ENCODE measurements at regions not wholly inside any gene's neighbourhood (a gene's known extent, or its start where the extent isn't known, plus 50 kb on each side); places are given as distances from the start of the nearest gene placed in this dataset.

DNA sequence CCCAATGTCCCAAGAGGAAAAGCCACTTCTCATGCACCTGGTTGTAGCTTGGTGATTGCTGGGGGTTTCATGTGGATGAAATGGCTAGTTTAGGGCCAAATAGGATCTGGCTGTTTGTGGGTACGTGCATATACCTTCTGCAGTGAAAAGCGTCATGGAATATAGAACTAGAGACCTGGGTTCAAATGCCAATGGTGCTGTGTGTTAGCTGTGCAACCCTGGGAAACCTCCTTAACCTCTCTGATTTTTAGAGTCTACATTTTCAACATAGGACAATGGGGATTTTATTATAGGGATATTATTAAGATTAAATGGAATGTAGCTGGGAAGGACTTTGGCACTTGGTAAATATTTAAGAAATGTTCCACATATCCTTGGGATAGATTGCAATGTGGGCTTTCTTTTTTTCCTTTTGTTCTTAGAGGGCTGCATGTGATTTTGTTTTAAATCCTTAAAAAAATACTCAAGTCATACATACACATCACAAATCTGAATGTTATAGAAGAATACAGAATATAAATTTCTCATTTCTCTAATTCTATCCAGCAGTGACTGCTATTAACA lies 112.6 kb upstream of the E2F8 start:
- TF ChIP-seq, protein P1, sequence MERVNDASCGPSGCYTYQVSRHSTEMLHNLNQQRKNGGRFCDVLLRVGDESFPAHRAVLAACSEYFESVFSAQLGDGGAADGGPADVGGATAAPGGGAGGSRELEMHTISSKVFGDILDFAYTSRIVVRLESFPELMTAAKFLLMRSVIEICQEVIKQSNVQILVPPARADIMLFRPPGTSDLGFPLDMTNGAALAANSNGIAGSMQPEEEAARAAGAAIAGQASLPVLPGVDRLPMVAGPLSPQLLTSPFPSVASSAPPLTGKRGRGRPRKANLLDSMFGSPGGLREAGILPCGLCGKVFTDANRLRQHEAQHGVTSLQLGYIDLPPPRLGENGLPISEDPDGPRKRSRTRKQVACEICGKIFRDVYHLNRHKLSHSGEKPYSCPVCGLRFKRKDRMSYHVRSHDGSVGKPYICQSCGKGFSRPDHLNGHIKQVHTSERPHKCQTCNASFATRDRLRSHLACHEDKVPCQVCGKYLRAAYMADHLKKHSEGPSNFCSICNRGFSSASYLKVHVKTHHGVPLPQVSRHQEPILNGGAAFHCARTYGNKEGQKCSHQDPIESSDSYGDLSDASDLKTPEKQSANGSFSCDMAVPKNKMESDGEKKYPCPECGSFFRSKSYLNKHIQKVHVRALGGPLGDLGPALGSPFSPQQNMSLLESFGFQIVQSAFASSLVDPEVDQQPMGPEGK (CRISPR knock-in tag; IDR thresholded peaks at IDR 0.05; ENCODE audit: borderline replicate concordance): no peak
- TF ChIP-seq CSDC2 (CRISPR knock-in tag; IDR thresholded peaks at IDR 0.05): no peak
